OCI-LY1 (cell line): ENCODE measurements at regions not wholly inside any gene's neighbourhood (a gene's known extent, or its start where the extent isn't known, plus 50 kb on each side); places are given as distances from the start of the nearest gene placed in this dataset.

Source experiments
- H2AFZ ChIP-seq: fragments of 200-600 bp; sonication (generic), shearing (Covaris generic); 2 replicates; pipeline ENCODE4 v1.6.0; 2014; ENCODE audit warnings: antibody characterized with exemption, mild to moderate bottlenecking, low read length
- H3F3A ChIP-seq: fragments of 200-600 bp; sonication (generic), shearing (Covaris generic); 2 replicates; pipeline ENCODE4 v1.6.0; 2014; ENCODE audit warnings: mild to moderate bottlenecking, antibody characterized with exemption, low read length, moderate library complexity; ENCODE audit not compliant: insufficient read depth
- H3K27ac ChIP-seq: fragments of 200-600 bp; sonication (generic); 2 replicates; pipeline ENCODE4 v1.5.1; 2014; ENCODE audit warnings: low read length, mixed run types, mild to moderate bottlenecking, low read depth; ENCODE audit not compliant: poor library complexity, severe bottlenecking
- H3K27me3 ChIP-seq: fragments of 200-600 bp; sonication (generic); 2 replicates; pipeline ENCODE4 v1.6.0; 2014; ENCODE audit warnings: antibody characterized with exemption, mild to moderate bottlenecking, low read length, moderate library complexity; ENCODE audit not compliant: insufficient read depth
- H3K36me3 ChIP-seq: fragments of 200-600 bp; sonication (generic); 2 replicates; pipeline ENCODE4 v1.6.1; 2014; ENCODE audit warnings: mild to moderate bottlenecking, antibody characterized with exemption, low read length, moderate library complexity, mixed read lengths; ENCODE audit not compliant: insufficient read depth
- H3K4me1 ChIP-seq: fragments of 200-600 bp; sonication (generic); 2 replicates; pipeline ENCODE4 v1.5.1; 2014; ENCODE audit warnings: mild to moderate bottlenecking, low read length, moderate library complexity; ENCODE audit not compliant: insufficient read depth, severe bottlenecking
- H3K4me2 ChIP-seq: fragments of 200-600 bp; sonication (generic), shearing (Covaris generic); 2 replicates; pipeline ENCODE4 v1.6.1; 2014; ENCODE audit warnings: low read length
- H3K4me3 ChIP-seq: fragments of 200-600 bp; sonication (generic); 2 replicates; pipeline ENCODE4 v1.5.1; 2014; ENCODE audit warnings: low read length, low read depth, mild to moderate bottlenecking, mixed read lengths; ENCODE audit not compliant: poor library complexity, severe bottlenecking
- H3K79me2 ChIP-seq: fragments of 200-600 bp; shearing (Covaris generic); 2 replicates; pipeline ENCODE4 v1.6.1; 2016; ENCODE audit warnings: mixed run types, low read length, mixed read lengths; ENCODE audit not compliant: insufficient read depth
- H3K9ac ChIP-seq: fragments of 200-600 bp; sonication (generic), shearing (Covaris generic); 2 replicates; pipeline ENCODE4 v1.6.1; 2014; ENCODE audit warnings: mild to moderate bottlenecking, low read length, mixed read lengths
- H3K9me2 ChIP-seq: fragments of 200-600 bp; sonication (generic), shearing (Covaris generic); 2 replicates; pipeline ENCODE4 v1.6.1; 2014; ENCODE audit warnings: low read depth, mild to moderate bottlenecking, low read length, mixed read lengths
- H3K9me3 ChIP-seq: fragments of 200-600 bp; shearing (Covaris generic); 2 replicates; pipeline ENCODE4 v1.6.1; 2014; ENCODE audit warnings: low read length, mixed read lengths
- H4K20me1 ChIP-seq: fragments of 200-600 bp; sonication (generic), shearing (Covaris generic); 2 replicates; pipeline ENCODE4 v1.6.0; 2016; ENCODE audit warnings: mild to moderate bottlenecking, low read length; ENCODE audit not compliant: insufficient read depth
- CTCF ChIP-seq: fragments of 200-600 bp; sonication (generic), shearing (Covaris generic); IDR thresholded peaks from 2 replicates; pipeline ENCODE4 v1.5.1; 2017; ENCODE audit warnings: mild to moderate bottlenecking, antibody characterized with exemption, low read length, moderate library complexity, mixed read lengths
- EZH2 ChIP-seq: fragments of 200-600 bp; sonication (generic), shearing (Covaris generic); IDR thresholded peaks from 2 replicates; pipeline ENCODE4 v1.8.0; 2017; ENCODE audit warnings: borderline replicate concordance, mixed run types, mild to moderate bottlenecking, antibody characterized with exemption, low read length, moderate library complexity, mixed read lengths

GRCh38 chr3:5293207-5293606 lies 105.7 kb downstream of the EDEM1 start:
- no peak overlapping the region for H3K27ac ChIP-seq

GRCh38 chr3:5294356-5294755 lies 106.8 kb downstream of the EDEM1 start:
- Histone ChIP-seq H3K4me3 (no peak overlapping the region), H3K79me2 (no peaks in the 10 kb centered on the region), H3K9me3 (no peaks in the 10 kb centered on the region), H3K36me3 (no peaks in the 10 kb centered on the region), H3K27ac (no peak overlapping the region), H2AFZ (no peak overlapping the region), H3K9me2 (no peaks in the 10 kb centered on the region), H3K27me3 (no peaks in the 10 kb centered on the region), H3K4me2 (no peak overlapping the region), H3K9ac (no peak overlapping the region), H3F3A (no peaks in the 10 kb centered on the region), H4K20me1 (no peaks in the 10 kb centered on the region), H3K4me1 (no peaks in the 10 kb centered on the region)
- TF ChIP-seq CTCF: no peak
- no peak for TF ChIP-seq EZH2

More at GRCh38 chr3:5293207-5293606, 105.7 kb downstream of the EDEM1 start:
- H3K4me3 ChIP-seq: no peak overlapping the region
- H3K4me2 ChIP-seq: no peak overlapping the region
- no peaks in the 10 kb centered on the region for H3K36me3 ChIP-seq
- no peaks in the 10 kb centered on the region for H3K9me2 ChIP-seq
- no peak overlapping the region for H3K9ac ChIP-seq
- TF ChIP-seq CTCF: no peak
- no peak for TF ChIP-seq EZH2
- H3K79me2 ChIP-seq: no peaks in the 10 kb centered on the region
- H3F3A ChIP-seq: no peaks in the 10 kb centered on the region
- no peaks in the 10 kb centered on the region for H4K20me1 ChIP-seq
- no peaks in the 10 kb centered on the region for H3K4me1 ChIP-seq
- no peaks in the 10 kb centered on the region for H3K27me3 ChIP-seq
- H3K9me3 ChIP-seq: no peaks in the 10 kb centered on the region
- no peak overlapping the region for H2AFZ ChIP-seq

GRCh38 chr3:5295191-5295690 lies 107.7 kb downstream of the EDEM1 start:
- TF ChIP-seq CTCF (no peak), EZH2 (no peak)
- Histone ChIP-seq H3K9me2 (no peaks in the 10 kb centered on the region), H3K4me1 (no peaks in the 10 kb centered on the region)

More at GRCh38 chr3:5295191-5295690, 107.7 kb downstream of the EDEM1 start:
- Histone ChIP-seq H3K9me3 (no peaks in the 10 kb centered on the region), H3K9ac (no peak overlapping the region), H2AFZ (no peak overlapping the region), H4K20me1 (no peaks in the 10 kb centered on the region), H3F3A (no peaks in the 10 kb centered on the region), H3K27me3 (no peaks in the 10 kb centered on the region), H3K4me3 (no peak overlapping the region), H3K36me3 (no peaks in the 10 kb centered on the region), H3K27ac (no peak overlapping the region), H3K79me2 (no peaks in the 10 kb centered on the region), H3K4me2 (no peak overlapping the region)
